Hippocampal formation (tissue), 2 donors: ENCODE measurements at regions not wholly inside any gene's neighbourhood (a gene's known extent, or its start where the extent isn't known, plus 50 kb on each side); places are given as distances from the start of the nearest gene placed in this dataset.
"Not testable (repeated sequence)": the region's sequence is repeated elsewhere in the genome, so short reads cannot be mapped to it uniquely, and the experiment has no call there.

Source experiments
- DNase-seq, 2 donors: peaks; one replicate each; lab custom pipeline; 2025; lab: John Stamatoyannopoulos, UW

DNA sequence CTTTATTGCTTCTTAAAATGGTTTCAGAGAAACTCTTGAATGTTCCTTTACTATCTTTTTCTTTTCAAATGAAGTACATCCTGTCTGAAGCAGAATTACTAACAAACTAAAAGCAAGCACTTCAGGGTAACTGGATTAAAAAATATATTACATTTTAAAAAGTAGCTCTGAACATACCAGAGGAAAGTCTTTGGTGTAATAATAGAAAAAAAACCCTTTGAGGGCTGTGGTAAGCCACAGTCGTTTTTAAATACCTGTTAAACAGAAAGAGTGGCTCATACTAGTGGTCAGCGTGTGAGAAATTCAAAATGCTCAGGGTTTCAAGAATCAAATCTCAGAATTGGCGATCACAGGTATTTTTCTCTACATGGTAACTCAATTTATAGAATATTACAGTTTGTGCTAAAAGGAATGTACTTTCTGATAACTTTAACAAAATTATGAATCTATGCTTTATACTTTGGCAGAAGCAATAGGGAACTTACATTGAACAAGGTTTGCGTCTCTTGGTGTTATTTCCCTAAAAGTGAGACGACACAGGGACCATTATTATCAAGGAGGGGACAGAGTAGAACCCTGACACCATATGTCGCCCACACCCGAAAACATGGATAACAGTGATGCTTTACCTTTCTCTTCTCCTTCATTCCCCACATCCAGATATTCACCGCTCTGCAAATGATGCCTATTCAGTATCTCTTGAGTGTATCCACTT, 97.0 kb upstream of the DPH5 start:
- no peak for DNase-seq

DNA sequence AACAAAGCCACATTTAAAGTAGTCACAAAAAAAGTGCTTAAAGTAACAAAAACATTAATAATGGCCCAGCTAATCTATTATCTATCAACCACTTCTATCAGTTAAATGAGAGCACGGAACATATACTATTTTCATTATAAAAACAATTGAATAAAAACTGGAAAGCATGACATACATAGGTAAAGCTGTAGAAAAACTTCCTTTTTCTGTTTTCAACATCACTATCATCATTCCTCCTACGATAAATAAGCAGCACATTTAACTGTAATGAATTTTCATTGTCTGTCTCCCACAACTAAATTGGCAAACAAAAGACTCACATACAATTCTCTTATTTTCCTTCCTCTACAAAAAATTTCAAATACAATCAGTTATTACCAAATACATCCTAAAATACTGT, 96.4 kb upstream of the DPH5 start:
- DNase-seq: no peak

GRCh38 chr1:101121504-101121903, 95.9 kb upstream of the DPH5 start:
- no peak for DNase-seq

DNA sequence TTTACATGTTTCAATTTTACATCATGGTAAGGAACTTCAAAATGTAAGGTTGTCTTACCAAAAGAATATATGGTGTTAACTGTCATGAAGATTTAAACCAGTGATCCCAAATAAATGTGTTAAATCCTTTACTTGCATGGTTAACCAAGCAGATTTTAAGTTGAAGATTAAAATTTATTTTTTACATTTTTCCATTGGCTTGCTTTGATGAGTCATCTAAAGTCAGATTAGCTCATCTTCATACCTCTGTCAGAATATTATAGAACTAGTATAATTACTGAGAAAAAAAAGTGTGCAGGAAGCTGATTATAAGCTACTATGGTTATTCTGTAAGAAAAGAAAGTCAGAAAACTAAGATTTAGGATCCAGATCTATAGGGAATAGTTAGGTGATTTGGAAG, 95.3 kb upstream of the DPH5 start:
- DNase-seq: no peak

DNA sequence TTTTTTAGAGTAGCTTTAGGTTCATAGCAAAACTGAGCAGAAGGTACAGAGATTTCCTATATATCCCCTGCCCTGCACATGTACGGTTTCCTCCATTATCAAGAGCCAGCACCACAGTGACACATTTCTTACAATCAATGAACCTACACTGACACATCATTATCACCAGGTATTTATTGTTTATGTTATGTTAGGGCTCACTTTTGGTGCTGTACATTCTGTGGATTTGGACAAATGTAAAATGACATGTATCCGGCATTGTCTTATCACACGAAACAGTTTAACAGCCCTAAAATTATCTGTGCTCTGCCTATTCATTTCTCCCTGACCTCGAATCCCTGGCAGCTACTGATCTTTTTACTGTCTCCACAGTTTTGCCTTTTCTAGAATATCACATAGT, 93.7 kb upstream of the DPH5 start:
- no peak for DNase-seq

- no peak for DNase-seq
These were observed 90.4 kb upstream of the DPH5 start for GRCh38 chr1:101116006-101116405.

DNA sequence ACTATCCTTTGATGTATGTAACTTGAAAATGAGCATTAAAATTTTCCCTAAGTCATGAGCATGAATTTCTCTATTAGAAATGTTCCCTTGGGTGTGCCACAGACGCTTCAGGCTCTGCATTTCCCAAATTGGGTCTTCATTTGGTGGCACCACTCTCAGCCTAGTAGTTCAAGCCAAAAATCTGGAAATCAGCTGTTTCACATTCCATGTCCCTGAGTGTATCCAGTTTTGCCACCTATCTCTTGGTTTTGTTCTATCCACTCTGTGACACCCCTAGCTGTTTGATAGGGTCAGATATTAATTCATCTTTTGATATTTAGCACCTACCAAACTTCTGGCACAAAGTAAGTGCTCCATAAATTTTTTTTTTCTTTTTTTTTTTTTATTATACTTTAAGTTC, 89.5 kb upstream of the DPH5 start:
- no peak for DNase-seq

- DNase-seq: not testable (repeated sequence)
These were observed 88.5 kb upstream of the DPH5 start for GRCh38 chr1:101114128-101114527.

- peak; percentile 2 to 14 for DNase-seq
These were observed 86.6 kb upstream of the DPH5 start for GRCh38 chr1:101112051-101112780.

GRCh38 chr1:101111461-101111860, 85.9 kb upstream of the DPH5 start:
- DNase-seq: no peak

- no peak for DNase-seq
These were observed 84.2 kb upstream of the DPH5 start for GRCh38 chr1:101109791-101110190.

- DNase-seq: no peak
These were observed 82.5 kb upstream of the DPH5 start for GRCh38 chr1:101108111-101108500.

DNA sequence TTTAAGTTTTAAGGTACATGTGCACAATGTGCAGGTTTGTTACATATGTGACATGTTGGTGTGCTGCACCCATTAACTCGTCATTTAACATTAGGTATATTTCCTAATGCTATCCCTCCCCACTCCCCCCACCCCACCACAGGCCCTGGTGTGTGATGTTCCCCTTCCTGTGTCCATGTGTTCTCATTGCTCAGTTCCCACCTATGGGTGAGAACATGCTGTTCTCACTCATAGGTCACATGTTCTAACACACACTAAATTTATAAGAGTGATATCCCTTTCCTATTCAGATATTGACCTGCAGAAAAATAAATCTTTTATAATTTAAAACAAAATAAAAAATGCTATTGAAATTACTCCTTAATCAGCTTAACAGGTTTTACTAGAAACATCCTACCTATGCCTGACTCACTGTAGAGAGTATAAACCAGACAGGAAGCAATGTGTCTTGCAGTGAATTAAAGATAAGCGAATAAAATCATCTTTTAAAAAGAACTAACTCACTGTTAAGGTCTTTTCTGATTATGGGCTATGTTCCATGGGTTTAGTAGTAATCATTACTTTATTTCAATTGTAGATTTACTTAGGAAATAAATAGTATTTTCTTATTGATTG, 82.0 kb upstream of the DPH5 start:
- no peak for DNase-seq

- peak in 1 of 2 donors; percentile 29 for DNase-seq
These were observed 80.3 kb upstream of the DPH5 start for GRCh38 chr1:101105877-101106276.

DNA sequence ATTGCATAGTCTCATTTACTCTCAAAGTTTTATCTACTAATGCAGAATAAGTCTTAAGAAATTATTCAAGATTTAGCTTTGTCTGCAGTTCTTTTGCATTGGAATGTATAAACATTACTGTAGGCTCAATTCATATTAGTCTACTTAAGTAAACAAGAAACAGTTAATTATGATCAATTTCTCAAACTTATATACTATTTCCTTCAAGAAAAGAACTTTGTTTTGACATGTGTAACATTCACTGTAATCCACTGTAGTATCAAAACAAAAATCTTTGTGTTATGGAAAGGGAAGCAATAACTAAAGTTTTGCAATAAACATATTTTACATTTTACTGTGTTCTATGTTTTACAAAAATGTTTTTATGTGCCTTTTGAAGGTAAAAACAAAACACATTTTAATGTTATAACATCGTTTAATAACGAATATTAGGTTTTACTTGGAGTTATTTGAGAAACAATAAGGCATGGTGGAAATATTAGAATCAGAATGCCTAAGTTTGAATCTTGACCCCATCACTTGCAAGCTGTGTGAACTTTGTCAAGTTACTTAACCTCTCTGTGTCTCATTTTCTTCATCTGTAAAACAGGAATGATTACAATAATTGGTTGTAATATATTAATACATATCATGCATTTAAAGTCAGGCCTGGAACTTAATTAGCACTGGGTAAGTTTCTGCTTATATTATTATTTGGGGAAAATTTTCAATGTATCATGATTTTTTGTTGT, 77.0 kb upstream of the DPH5 start:
- no peak for DNase-seq

GRCh38 chr1:101101360-101101759, 75.8 kb upstream of the DPH5 start:
- no peak for DNase-seq

GRCh38 chr1:101100674-101101073, 75.1 kb upstream of the DPH5 start:
- no peak for DNase-seq

DNA sequence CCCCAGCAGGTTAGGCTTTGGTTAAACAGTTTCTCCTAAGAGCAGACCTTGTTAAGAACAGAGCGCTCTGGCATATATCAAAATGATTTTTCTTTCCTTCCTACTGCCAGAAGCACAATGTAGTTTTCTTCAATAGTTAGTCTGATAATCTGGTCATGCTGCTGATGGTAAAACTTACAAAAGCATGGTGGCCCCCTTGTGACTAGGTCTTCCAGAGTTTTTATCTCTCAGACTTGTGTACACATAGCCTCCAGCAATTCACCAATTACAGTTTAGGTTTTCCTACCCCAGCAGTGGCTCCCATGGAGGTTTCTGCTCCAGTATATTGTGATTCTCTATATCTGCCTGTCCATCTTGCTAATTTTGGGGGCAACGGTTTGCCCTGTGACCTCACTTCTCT, 73.3 kb upstream of the DPH5 start:
- DNase-seq: no peak

DNA sequence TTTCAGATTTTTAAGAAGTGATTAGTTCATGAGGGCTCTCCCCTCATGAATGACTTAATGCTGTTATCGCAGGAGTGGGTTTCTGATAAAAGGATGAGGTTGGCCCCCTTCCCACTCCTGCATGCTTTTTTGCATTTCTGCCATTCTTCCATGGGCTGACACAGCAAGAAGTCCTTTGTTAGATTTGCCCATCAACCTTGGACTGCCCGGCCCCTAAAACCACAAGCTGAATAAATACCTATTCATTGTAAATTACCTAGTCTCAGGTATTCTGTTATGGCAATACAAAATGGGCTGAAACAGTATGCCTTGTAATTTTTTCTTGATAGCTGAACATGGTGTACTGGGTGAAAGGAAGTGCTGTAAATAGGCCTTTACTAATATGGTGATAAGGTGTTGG, 72.7 kb upstream of the DPH5 start:
- DNase-seq: no peak

GRCh38 chr1:101089613-101090338, 64.2 kb upstream of the DPH5 start:
- DNase-seq: no peak

DNA sequence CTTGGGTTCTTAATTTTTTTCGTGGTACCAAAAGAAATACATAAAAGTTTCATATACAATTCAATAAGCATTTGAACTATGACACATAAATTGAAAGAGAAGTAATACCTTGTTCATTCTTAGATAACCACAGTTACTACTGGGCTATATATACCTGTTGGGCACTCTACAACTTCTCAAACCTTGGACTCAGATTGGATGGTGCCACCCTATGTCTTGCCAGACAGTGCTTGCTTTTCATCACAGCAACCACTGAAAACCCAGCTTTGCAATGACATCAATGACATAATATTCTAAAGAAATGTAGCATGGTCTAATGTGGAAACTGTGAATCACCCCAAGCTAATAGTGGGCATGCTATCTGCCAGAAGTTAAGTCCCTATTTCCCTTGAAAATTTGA, 62.8 kb upstream of the DPH5 start:
- no peak for DNase-seq

GRCh38 chr1:101086783-101087182, 61.2 kb upstream of the DPH5 start:
- no peak for DNase-seq
